Stomach (tissue), 4 donors: ENCODE measurements at regions not wholly inside any gene's neighbourhood (a gene's known extent, or its start where the extent isn't known, plus 50 kb on each side); places are given as distances from the start of the nearest gene placed in this dataset.

Source experiments
- CTCF ChIP-seq, 7 experiments: fragments of 450-650 bp in 4 of 7; fragments of 200-600 bp in 3 of 7; sonication (generic) in 3 of 7; IDR thresholded peaks; one replicate each; pipeline ENCODE4 v1.5.1; 2016 to 2019; ENCODE audit warnings: antibody characterized with exemption in 7 of 7, control low read depth in 2 of 7, mild to moderate bottlenecking in 1 of 7
- POLR2AphosphoS5 ChIP-seq, 3 donors: sonication (generic); formaldehyde crosslinking; IDR thresholded peaks; one replicate each; pipeline ENCODE4 v1.6.1; 2016; ENCODE audit warnings: antibody characterized with exemption in 3 of 3

- TF ChIP-seq POLR2AphosphoS5 (IDR thresholded peaks at IDR 0.05) (no peak), CTCF (IDR thresholded peaks at IDR 0.05) (no peak)
These were observed 245.1 kb downstream of the SOX9 start for GRCh38 chr17:72365857-72366414.
